HEK293 (cell line): ENCODE measurements at regions not wholly inside any gene's neighbourhood (a gene's known extent, or its start where the extent isn't known, plus 50 kb on each side); places are given as distances from the start of the nearest gene placed in this dataset.

Source experiments
- CTCF ChIA-PET: fragments of 350-600 bp; formaldehyde crosslinking; extraction: SDS; loops from one replicate; lab custom pipeline; 2021; ENCODE audit warnings: antibody characterized with exemption; lab: Yijun Ruan, JAX
- POLR2A ChIA-PET: fragments of 300-600 bp; formaldehyde crosslinking; extraction: SDS; loops from one replicate; lab custom pipeline; 2020; ENCODE audit warnings: antibody characterized with exemption, inconsistent platforms; lab: Yijun Ruan, JAX
- H3K27ac ChIP-seq: fragments of 200-500 bp; sonication (Bioruptor generic); 2 replicates; pipeline ENCODE4 v1.5.1; 2014; ENCODE audit warnings: low read depth, low read length, control low read depth, inconsistent platforms; ENCODE audit errors: extremely low read depth
- H3K36me3 ChIP-seq, 2 experiments: fragments of 200-500 bp in 1 of 2; sonication (Bioruptor generic) in 1 of 2; 1 replicate in 1 of 2; 2 replicates in 1 of 2; pipeline ENCODE4 v1.5.1; 2014 to 2017; ENCODE audit warnings: inconsistent platforms in 2 of 2, low read length in 2 of 2; ENCODE audit not compliant: control insufficient read depth in 2 of 2, insufficient read depth in 1 of 2
- H3K4me1 ChIP-seq: fragments of 200-500 bp; sonication (Bioruptor generic); 2 replicates; pipeline ENCODE4 v1.5.1; 2014; ENCODE audit warnings: mild to moderate bottlenecking, low read length, inconsistent platforms; ENCODE audit not compliant: control insufficient read depth, insufficient read depth
- H3K4me3 ChIP-seq: 2 replicates; pipeline ENCODE4 v1.5.1; 2011; ENCODE audit warnings: low read depth, mild to moderate bottlenecking, control low read depth, low read length, moderate library complexity
- H3K9me3 ChIP-seq: fragments of 200-500 bp; sonication (Bioruptor generic); 2 replicates; pipeline ENCODE4 v1.5.1; 2014; ENCODE audit warnings: low read depth, low read length, inconsistent platforms; ENCODE audit not compliant: control insufficient read depth, insufficient read depth
- BCL11A ChIP-seq: fragments of 450-650 bp; formaldehyde crosslinking; IDR thresholded peaks from 2 replicates; pipeline ENCODE4 v1.5.1; 2016; ENCODE audit warnings: low read depth, missing biosample characterization, missing genetic modification characterization
- KLF9 ChIP-seq: fragments of 450-650 bp; formaldehyde crosslinking; IDR thresholded peaks from 2 replicates; pipeline ENCODE4 v1.5.1; 2016; ENCODE audit warnings: missing biosample characterization, missing genetic modification characterization, low read depth
- PRDM2 ChIP-seq: fragments of 450-650 bp; formaldehyde crosslinking; IDR thresholded peaks from 2 replicates; pipeline ENCODE4 v1.5.1; 2016; ENCODE audit warnings: missing biosample characterization, missing genetic modification characterization, borderline replicate concordance
- SCRT1 ChIP-seq: fragments of 450-650 bp; formaldehyde crosslinking; IDR thresholded peaks from 2 replicates; pipeline ENCODE4 v1.5.1; 2016; ENCODE audit warnings: missing biosample characterization, missing genetic modification characterization, borderline replicate concordance
- SP7 ChIP-seq: fragments of 450-650 bp; formaldehyde crosslinking; IDR thresholded peaks from 2 replicates; pipeline ENCODE4 v1.5.1; 2016; ENCODE audit warnings: missing biosample characterization, missing genetic modification characterization
- ZBTB26 ChIP-seq: fragments of 450-650 bp; formaldehyde crosslinking; optimal IDR thresholded peaks from 2 replicates; pipeline ENCODE3; 2016; ENCODE audit warnings: missing biosample characterization, mild to moderate bottlenecking, missing genetic modification characterization
- ZBTB48 ChIP-seq: fragments of 450-650 bp; formaldehyde crosslinking; IDR thresholded peaks from 2 replicates; pipeline ENCODE4 v1.5.1; 2016; ENCODE audit warnings: missing biosample characterization, missing genetic modification characterization
- ZBTB6 ChIP-seq: fragments of 450-650 bp; formaldehyde crosslinking; IDR thresholded peaks from 2 replicates; pipeline ENCODE4 v1.5.1; 2017; ENCODE audit warnings: missing biosample characterization, missing genetic modification characterization
- ZNF544 ChIP-seq: fragments of 450-650 bp; formaldehyde crosslinking; IDR thresholded peaks from 2 replicates; pipeline ENCODE4 v1.5.0; 2017; ENCODE audit warnings: missing biosample characterization, missing genetic modification characterization
- ZNF639 ChIP-seq: fragments of 450-650 bp; formaldehyde crosslinking; IDR thresholded peaks from 2 replicates; pipeline ENCODE4 v1.5.1; 2016; ENCODE audit warnings: missing biosample characterization, missing genetic modification characterization
- ZNF654 ChIP-seq: fragments of 450-650 bp; formaldehyde crosslinking; IDR thresholded peaks from 2 replicates; pipeline ENCODE4 v1.5.1; 2016; ENCODE audit warnings: low read depth, missing biosample characterization, missing genetic modification characterization

GRCh38 chr15:39347453-39347852 lies 233.4 kb upstream of the THBS1 start:
- H3K36me3 ChIP-seq, result no peaks in the 10 kb centered on the region
- CTCF ChIA-PET, result no interaction called here
- no peaks in the 10 kb centered on the region for H3K4me1 ChIP-seq
- no peak overlapping the region for H3K4me3 ChIP-seq
- TF ChIP-seq BCL11A (tag by site-specific recombination), result no peak
- no peak for TF ChIP-seq SP7 (tag by site-specific recombination)
- no peak for TF ChIP-seq ZBTB26 (tag by site-specific recombination)
- no peak overlapping the region for H3K27ac ChIP-seq
- no peaks in the 10 kb centered on the region for H3K9me3 ChIP-seq
- POLR2A ChIA-PET, result no interaction called here

GRCh38 chr15:39350785-39351184 lies 230.1 kb upstream of the THBS1 start:
- CTCF ChIA-PET, result no interaction called here
- H3K27ac ChIP-seq, result no peak overlapping the region
- no peak overlapping the region for H3K4me3 ChIP-seq
- POLR2A ChIA-PET, result no interaction called here
- no peaks in the 10 kb centered on the region for H3K36me3 ChIP-seq
- no peaks in the 10 kb centered on the region for H3K9me3 ChIP-seq
- H3K4me1 ChIP-seq, result no peaks in the 10 kb centered on the region
- no peak for TF ChIP-seq SP7 (tag by site-specific recombination)
- TF ChIP-seq ZBTB48 (tag by site-specific recombination), result no peak
- TF ChIP-seq SCRT1 (tag by site-specific recombination), result no peak

GRCh38 chr15:39354189-39354588 lies 226.7 kb upstream of the THBS1 start:
- Histone ChIP-seq H3K9me3 (no peaks in the 10 kb centered on the region), H3K4me3 (no peak overlapping the region), H3K36me3 (no peaks in the 10 kb centered on the region), H3K4me1 (no peaks in the 10 kb centered on the region)
- TF ChIP-seq PRDM2 (tag by site-specific recombination), result no peak
- no peak for TF ChIP-seq ZNF544 (tag by site-specific recombination)
- no peak for TF ChIP-seq KLF9 (tag by site-specific recombination)
- no peak for TF ChIP-seq ZNF654 (tag by site-specific recombination)
- no peak for TF ChIP-seq ZBTB6 (tag by site-specific recombination)
- no peak for TF ChIP-seq ZNF639 (tag by site-specific recombination)
- TF ChIP-seq, all 188 proteins: peak for 0
- H3K27ac ChIP-seq, result no peak overlapping the region
- ChIA-PET POLR2A (no interaction called here), CTCF (no interaction called here)
